NCI-H2196 treated with DMSO at 0.1 percent for 48 hours (cell line): ENCODE measurements at regions not wholly inside any gene's neighbourhood (a gene's known extent, or its start where the extent isn't known, plus 50 kb on each side); places are given as distances from the start of the nearest gene placed in this dataset.

Source experiments
- DNase-seq: peaks from one replicate; lab custom pipeline; 2025; ENCODE audit not compliant: unreplicated experiment; lab: John Stamatoyannopoulos, UW

DNA sequence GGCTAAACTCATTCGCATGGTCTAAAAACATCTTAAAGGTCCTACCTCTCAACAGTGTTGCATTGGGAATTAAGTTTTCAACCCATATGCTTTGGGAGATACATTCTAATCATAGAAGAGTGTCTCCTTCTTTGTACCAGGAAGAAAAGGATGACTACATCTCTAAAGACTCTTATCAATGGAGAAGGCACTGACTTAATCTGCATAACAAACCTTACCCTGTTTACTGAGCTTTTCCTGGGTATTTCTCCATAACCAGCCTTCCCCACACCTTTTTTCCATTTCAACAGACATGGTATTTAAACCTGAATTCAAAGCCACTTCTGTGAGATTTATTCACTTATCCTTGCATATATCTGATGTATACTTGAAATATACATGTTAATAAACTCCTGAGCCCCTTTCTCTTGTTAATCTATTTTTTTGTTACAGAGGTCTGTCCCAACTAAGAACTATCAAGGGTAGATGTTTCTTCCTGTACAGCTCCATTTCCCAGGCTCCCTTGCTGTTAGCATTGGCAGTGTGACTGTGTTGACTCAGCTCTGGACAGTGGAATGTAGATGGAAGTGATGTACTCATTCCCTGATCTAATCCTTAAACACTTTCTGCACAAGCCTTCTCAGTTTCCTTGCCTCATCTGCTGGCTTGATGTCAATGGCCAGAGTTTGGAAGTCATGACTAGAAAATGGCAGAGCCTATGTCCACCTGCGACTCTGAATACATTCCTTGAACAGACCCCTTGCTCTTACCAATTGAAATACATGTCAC lies 148.9 kb upstream of the CPEB2 start:
- no peak for DNase-seq

DNA sequence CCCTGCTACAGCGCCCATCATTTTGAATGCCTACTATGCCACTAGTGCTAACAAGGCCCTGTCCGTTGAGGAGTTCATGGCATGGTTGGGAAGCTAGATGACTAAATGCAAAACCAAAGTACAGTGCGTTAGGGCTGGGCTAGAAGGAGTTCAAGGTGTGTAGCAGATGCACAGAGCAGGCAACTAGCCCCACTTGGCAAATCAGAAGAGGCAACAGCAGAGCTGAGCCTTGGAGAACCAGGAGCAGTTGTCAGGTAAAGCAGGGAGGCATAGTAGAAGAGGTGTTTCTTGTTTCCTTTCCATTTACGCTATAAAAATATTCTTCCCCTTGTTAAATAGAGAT lies 146.6 kb upstream of the CPEB2 start:
- no peak for DNase-seq

- DNase-seq, result no peak
These were observed 146.0 kb upstream of the CPEB2 start for GRCh38 chr4:14856062-14856933.

DNA sequence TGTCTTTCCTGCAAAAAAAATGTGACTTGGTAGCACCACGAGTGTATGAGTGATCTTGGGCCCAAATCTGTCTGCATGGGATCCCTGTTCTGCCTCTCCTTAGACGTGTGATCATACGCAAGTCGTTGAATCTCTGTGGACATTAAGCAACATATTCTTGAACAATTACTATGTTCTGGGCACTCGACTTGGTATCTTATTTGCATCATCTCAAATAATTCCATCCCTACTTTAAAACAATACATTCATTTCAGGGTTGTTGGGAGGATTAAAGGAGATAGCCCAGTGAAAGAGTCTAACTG lies 145.4 kb upstream of the CPEB2 start:
- DNase-seq, result no peak

GRCh38 chr4:14857475-14857874 lies 144.8 kb upstream of the CPEB2 start:
- DNase-seq, result no peak

- DNase-seq, result no peak
These were observed 144.3 kb upstream of the CPEB2 start for GRCh38 chr4:14857981-14858380.

DNA sequence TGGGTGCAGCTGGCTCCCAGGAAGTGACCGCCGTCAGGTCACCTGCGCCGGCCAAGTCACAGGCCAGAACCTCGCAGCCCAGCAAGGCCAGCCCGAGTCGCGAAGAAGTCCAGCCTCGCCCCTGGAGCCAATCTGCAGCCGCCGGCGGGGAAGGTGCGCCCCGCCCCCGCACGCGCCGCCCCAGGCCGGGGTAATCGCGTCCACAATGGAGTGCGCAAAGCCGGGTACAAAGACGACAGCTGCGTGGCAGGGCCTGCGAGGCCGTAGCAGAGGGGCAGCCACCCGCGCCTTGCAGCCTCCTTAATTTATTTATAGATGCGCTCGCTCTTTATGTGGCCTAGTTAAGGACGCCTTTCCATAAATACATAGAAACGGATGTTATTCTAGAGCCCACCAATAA lies 139.4 kb upstream of the CPEB2 start:
- no peak for DNase-seq

DNA sequence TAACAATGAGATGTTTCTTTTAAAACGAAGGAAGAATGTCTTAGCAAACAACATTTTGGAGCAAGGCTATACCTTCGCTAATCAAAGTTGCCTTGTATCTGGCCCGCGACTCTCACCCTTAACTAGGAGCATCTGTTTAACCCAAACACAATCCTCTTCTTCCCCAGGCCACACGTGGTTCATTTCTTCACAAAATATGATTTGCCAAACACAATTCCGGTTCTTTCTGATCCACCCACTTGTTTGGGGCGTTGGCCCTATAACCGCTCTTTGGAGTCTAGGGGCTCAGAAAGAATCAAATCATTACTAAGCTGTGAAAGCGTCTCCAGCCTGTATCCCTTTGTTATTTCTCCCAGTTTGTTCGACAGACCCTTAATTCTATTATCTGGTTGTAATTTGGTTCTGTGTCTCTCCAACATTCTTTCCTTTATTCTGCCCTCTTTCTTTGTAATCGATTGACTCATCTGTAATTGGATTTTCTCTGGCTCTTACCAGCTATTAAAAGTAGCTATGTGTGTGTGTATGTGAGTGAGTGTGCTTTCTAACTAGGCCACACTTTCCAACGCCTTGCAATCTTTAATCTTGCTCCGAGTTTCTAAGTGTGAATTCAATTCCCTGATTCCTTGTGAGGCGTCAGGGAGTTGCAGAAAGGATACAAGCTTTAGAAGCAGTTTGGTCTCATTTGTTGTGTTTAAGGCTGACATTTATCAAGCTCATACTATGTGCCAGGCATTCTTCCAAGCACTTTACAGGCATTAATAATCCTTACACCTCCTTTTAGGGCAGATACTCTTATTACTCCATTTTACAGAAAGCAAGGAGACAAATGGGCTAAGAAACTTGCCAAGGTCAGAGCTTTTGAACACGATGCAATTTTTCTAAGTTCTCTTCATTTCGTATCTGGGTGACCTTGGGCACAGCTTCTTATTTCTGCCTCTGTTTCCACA lies 138.6 kb upstream of the CPEB2 start:
- DNase-seq, result no peak

GRCh38 chr4:14864365-14865030 lies 137.8 kb upstream of the CPEB2 start:
- DNase-seq, result no peak

DNA sequence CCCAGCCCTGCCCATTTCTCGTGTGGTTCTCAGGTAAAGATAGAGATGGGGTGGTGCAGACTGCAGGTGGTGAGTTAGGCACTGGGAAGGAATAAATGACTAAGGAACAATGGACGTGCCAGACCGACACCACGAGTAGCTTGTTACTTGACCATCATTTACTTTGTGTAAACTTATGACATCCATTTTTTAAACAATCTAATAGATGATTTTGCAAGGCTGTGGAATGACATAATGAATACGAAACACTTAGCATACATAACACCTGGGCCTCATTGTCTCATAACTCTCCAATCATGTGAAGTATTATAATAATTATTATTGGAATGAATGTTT lies 137.3 kb upstream of the CPEB2 start:
- DNase-seq, result no peak

- DNase-seq, result no peak
These were observed 136.5 kb upstream of the CPEB2 start for GRCh38 chr4:14865804-14866203.

DNA sequence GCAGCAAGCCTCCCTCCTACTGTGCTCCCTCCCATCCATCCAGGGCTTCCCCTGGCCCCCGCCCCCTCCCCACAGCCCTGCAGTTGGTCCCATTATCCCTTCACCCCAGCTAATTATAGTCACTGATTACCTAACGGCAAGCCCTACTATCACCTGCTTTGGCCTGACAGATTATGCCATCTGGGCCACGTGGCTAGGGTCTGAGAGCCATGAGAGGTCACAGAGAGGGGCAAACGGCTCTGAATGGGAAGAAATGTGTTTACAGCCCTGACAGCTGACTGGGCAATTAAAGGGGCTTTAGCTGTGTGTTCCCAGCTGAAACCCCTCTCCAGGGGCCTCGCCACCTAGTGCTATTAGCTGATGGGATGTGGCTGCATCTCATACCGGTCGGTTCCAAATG lies 134.4 kb upstream of the CPEB2 start:
- DNase-seq, result no peak

GRCh38 chr4:14868426-14869395 lies 133.6 kb upstream of the CPEB2 start:
- no peak for DNase-seq

DNA sequence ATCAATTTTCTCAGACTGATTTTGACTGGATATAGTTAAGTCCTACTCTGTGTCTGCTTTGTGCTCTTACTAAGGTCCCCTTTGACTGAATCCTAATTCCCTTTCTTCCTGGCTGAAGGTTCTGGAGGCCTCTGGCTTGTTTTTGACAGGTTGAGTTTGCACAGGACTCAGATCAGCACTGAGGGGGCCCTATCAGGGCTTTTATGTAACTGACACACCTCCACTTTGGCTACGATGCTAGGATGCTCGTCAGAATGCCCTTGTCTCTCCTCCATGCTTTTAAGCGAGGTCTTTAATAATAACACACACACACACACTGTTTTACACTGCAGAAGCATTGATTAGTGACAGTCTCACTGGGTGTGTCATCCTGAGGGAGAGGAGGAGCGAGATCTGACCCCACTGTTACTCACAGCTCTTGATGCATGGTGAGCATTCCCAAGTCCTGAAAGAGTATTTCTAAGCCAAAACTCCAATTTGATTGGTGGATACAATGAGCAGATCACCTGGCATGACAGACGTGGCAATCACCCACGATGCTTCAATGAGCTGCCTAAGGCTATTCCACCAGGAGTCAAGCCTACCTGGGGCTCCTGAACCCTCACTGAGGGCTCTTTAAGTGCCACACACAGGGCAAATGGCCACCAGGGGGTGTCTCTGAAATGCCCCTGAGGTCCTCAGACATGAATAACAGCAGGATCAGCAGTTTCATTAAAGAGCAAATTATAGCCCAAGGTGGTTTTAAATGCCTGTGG lies 130.4 kb upstream of the CPEB2 start:
- DNase-seq, result no peak

- DNase-seq, result no peak
These were observed 127.3 kb upstream of the CPEB2 start for GRCh38 chr4:14874990-14875389.

- no peak for DNase-seq
These were observed 124.7 kb upstream of the CPEB2 start for GRCh38 chr4:14877246-14878225.

DNA sequence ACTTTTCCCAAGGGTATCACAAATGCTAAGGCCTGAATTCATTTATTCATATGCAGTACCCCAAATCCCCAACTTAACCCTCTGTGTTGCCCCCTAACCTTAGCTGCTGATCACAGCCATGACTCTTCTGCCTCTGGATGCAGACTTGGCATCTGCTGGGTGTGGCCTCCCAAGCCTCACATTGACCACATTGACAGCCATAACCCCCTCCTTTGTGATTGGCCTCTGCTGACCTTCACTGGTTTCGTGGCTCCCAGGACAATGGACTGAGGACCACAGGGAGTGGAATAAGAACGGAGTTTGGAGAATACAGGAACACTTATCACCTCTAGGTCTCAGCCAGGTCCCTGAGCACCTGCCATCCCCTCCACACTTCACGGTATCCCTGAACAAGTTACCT lies 123.6 kb upstream of the CPEB2 start:
- DNase-seq, result no peak

- DNase-seq, result no peak
These were observed 122.6 kb upstream of the CPEB2 start for GRCh38 chr4:14879683-14880082.
